Hematopoietic multipotent progenitor cell treated with erythropoietin and hydrocortisone succinate and interleukin-3 and kit ligand, for 6 days (in vitro differentiated cells): ENCODE measurements at regions not wholly inside any gene's neighbourhood (a gene's known extent, or its start where the extent isn't known, plus 50 kb on each side); places are given as distances from the start of the nearest gene placed in this dataset.
"Not testable (repeated sequence)": the region's sequence is repeated elsewhere in the genome, so short reads cannot be mapped to it uniquely, and the experiment has no call there.

ENCODE experiments used
- DNase-seq: peaks from one replicate; pipeline ENCODE4 v3.0.0-alpha.2; 2015

DNA sequence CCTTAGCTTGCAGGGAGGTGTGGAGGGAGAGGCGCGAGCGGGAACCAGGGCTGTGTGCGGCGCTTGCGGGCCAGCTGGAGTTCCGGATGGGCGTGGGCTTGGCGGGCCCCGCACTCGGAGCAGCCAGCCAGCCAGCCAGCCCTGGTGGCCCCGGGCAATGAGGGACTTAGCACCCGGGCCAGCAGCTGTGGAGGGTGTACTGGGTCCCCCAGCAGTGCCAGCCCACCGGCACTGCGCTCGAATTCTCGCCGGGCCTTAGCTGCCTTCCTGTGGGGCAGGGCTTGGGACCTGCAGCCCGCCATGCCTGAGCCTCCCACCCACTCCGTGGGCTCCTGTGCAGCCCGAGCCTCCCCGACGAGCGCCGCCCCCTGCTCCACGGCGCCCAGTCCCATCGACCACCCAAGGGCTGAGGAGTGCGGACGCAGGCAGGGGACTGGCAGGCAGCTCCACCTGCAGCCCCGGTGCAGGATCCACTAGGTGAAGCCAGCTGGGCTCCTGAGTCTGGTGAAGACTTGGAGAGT is 462.2 kb downstream of the ACTL7B start:
- DNase-seq, result not testable (repeated sequence)

DNA sequence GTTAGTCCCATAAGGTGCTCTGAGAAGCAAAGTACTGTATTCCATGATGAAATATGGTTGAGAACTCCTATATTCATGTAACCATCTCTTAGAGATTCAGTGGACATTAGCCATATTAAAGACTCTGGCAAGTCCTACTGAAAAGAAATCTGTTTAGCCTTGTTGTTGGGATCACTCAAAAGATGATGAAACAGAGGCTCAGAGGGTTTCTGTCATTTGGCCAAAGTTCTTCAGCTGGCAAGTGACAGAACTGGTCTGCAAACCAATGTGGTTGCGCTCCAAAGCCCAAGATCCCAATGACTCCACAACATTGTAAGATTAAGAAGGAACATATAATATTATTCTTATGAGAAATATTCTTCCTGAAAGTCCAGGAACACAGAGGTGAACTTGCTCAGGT is 462.9 kb downstream of the ACTL7B start:
- DNase-seq, result no peak

DNA sequence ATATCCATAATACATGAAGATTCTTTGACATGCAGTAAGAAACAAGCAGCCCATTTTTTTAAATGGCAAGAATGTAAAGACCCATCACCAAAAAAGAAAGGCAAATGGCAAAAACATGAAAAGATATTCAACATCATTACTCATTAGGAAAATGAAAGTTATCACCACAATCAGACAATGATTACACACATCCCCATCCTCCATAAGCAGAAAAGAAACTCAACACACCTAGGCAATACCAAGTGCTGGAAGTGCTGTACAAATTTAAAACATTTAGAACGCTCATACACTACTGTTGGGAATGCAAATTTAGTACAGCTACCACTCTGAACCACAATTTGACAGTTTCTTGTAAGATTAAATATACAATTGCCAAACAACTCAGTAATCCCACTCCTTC is 466.7 kb downstream of the ACTL7B start:
- DNase-seq, result no peak

DNA sequence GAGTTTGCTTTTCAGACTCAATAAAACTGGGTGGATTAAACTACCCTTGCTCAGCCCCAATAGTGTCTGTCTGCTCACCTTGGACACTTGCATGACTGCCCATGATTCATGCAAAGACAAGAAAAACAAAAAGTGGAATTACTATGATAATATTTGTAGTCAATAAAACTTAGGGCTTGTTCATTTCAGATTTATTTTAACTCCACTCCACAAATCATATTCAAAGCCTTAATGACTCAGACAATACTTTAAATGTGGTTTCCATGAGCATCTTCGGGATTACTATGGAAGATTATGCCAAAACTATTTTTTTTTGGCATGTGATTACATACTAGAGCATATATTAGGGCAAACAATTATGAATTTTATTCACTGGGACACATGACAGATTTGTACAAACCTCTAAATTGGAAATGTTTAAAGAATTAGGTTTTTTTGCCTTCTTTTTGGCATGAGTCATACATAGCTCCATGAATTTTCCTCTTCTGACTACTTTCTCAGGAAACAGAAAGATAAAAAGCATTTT is 468.9 kb downstream of the ACTL7B start:
- DNase-seq, result no peak

DNA sequence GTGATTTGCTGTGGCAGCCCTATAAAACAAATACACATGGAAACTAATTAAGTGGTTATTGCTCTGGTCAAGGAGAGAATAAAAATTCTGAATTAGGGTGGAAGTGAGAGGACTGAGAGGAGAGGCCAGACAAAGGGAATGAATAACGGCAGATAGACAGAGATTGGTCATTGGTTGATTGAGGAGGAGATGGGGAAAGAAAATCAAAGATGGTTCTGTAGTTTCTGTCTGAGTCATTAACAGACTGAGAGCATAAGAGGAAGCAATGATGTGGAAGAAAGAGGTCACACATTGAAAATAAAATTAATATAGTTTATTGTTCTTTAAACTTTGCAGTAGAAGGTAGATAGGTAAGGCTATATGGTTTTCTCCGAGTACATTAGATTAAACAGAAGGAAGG is 469.8 kb downstream of the ACTL7B start:
- DNase-seq, result no peak

DNA sequence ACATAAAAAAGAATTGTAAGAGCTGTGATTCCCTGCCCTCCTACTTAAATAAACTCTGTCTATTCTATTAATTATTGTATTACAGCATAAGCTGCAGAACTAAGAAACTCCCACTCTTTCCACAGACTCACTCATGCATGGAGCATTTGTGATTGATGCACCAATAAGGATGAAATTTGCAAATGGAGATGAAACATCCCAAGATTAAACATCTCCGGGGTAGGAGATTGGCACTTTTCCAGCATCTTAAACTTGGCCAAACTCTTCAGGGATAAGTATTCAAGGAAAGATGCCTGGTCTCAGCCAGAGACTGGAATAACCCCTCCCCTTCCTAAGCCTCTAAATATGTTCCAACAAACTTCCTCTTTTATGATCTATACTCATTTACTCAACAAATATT is 472.0 kb downstream of the ACTL7B start:
- no peak for DNase-seq

DNA sequence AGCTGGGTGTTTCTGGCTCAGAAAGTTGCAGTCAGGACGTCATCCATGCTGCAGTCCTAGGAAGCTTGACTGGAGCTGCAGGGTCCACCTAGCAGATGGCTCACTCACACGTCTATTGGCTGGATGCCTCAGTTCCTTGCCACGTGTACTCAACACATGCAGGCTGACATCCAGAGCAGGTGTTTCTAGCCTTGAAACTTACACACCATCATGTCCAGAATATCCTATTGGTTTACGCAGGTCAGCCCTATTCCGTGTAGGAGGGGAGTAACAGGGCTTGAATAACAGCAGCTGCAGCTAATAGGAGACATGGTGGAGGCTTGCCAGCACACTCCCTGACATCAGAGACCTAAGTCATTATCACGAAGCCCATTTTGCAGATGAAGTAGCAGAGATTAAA is 473.5 kb downstream of the ACTL7B start:
- no peak for DNase-seq

DNA sequence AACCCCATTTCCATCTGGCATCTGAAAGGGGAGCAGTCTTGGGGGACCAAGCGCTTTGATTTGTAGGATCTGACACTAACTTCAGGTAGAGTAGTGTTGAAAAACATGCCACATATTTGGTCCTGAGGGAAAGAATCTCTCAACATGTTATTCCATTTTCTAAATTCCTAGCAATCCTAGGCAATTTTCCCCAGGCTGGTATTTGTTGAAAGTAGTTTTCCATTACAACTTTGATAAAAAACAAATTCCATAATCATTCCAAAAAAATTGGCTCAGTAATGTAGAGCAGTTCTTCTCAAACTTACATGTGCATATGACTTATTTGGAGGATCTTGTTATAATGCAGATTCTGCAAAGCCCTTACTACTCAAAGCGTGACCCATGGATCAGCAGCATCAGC is 477.9 kb downstream of the ACTL7B start:
- no peak for DNase-seq

DNA sequence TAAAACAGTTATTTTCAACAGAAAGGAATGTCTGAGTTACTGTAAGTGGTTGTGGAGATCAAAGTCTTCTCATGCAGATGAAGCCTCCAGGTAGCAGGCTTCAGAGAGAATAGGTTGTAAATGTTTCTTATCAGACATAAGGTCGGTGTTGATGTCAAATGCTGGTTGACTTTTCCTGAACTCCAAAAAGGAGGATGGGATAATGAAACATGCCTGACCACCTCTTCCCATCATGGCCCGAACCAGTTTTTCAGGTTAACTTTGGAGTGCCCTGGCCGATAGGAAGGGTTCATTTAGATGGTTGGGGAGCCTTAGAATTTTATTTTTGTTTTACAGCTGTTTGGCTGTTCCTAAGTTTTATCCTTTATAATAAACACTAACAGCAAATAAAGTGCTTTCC is 478.4 kb downstream of the ACTL7B start:
- DNase-seq, result no peak

DNA sequence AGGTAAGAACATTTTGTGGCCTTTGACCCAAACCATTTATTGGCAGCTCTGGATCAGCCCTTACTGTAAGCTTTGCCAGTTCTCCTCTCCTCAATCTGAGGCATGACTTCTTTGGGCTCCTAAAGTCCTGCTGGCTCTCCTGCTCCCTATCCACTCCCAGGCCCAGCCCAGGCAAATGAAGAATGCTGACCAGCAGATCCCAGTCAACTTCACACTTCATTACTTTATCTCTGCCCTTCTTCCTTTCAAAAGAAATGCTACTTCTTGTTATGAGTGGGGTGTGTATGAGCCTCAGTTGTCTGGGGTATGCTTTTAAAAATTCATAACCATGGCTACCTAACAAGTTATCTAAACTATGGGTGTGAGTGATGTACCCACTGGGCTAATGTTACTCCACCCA is 479.6 kb downstream of the ACTL7B start:
- DNase-seq, result no peak

DNA sequence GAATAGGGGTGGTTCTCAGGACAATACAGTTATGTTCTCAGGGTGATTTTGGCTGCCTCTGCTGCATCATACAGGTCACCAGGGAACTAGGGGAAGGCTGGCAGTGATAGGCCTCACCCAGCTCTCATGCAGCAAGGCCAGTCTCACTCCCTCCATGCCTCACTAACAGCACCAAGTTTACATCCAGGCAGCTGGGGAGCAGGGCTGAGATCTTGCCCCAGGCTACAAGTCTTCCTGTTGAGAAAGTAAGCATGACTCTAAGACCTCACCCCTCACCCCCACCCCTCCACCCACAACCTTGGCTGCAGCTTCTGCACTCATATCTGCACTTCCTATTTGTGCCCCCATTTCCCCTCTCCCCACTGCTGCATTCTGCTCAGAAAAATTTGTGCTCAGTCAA is 481.2 kb downstream of the ACTL7B start:
- no peak for DNase-seq

DNA sequence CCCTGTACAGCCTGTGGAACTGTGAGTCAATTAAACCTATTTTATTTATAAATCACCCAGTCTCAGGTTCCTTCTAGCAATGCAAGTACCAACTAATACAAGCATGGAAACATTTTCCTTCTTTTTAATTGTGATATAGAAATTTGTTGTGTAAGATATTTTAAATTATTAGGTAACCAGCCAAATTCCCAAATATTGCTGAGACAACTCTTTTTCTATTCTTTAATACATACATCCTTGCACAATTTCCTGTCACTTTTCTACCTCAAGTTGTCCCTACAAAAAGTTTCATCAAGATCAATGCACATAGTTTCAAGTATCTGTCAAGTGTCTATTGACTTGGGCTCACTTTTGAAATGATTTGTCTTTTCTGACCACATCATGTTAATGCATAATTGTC is 488.6 kb downstream of the ACTL7B start:
- DNase-seq, result no peak

DNA sequence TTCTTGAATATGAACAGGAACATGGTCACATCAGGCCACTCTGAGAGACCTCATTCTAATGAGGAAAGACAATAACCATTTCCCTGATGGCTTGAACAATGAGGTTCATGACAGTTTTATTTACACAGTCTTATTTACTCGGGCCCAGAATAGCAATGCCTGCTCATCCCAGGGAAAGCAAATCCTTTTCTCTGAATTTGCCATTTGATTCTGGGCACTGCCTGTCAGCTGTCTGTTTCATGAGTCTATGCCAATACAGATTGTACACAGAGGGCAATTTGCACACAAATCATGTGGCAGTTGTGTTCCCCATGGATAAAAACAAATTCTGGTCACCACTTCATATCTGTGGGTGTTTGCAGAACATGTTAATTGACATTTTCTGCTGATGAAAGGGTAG is 492.5 kb downstream of the ACTL7B start:
- no peak for DNase-seq

DNA sequence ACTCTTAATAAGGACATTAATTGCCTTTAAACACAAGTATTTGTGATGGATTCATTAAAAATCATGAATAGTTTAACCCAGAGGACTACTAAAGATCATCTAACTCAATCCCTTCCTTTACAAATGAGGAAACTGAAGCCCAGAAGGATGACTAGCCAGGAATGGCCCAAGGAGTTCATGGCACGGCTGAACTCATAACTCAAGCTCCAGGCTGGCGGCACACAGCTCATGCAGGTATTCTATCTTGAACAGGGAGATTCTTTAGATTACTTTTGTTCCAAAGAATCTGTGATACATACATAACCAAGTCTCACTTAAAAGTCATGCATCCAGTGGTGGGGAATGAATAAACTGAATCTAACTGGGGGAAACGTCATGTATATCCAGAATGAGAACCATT is 495.5 kb downstream of the ACTL7B start:
- DNase-seq, result no peak

DNA sequence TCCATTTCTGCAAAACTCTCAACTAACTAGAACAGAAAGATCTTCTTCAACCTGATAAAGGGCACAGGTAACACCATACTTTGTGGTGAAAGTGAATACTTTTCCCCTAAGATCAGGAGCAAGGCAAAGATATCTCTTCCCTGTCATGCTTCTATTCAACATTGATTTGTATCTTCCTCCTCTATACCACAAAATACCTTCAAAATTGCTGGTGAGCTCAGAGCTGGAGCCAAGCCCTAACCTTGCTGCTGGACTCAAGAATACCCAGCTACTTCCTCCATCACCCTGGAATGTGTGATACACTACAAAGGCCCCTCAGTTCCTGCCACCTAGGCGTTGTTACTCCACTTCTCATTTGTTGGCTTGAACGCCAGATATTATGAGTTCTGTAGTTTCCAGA is 499.0 kb downstream of the ACTL7B start:
- DNase-seq, result no peak

DNA sequence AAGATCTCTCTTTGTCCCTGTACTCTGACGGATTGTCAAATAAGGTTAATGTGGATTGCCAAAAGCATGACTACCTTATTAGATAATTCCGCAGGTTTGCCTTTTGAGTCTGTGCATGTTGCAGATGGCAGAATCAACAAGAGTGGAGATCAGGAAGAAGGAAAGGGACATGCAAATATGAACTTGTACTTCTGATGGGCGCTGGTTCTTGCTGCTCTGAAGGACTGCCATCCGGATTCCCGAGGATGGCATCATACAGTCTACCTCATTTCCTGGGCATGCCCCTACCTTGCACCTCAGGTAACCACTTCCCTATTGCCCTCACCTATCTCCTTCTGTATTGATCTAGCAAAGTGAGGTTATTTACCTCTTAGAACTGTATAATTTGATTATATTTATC is 504.2 kb downstream of the ACTL7B start:
- no peak for DNase-seq

DNA sequence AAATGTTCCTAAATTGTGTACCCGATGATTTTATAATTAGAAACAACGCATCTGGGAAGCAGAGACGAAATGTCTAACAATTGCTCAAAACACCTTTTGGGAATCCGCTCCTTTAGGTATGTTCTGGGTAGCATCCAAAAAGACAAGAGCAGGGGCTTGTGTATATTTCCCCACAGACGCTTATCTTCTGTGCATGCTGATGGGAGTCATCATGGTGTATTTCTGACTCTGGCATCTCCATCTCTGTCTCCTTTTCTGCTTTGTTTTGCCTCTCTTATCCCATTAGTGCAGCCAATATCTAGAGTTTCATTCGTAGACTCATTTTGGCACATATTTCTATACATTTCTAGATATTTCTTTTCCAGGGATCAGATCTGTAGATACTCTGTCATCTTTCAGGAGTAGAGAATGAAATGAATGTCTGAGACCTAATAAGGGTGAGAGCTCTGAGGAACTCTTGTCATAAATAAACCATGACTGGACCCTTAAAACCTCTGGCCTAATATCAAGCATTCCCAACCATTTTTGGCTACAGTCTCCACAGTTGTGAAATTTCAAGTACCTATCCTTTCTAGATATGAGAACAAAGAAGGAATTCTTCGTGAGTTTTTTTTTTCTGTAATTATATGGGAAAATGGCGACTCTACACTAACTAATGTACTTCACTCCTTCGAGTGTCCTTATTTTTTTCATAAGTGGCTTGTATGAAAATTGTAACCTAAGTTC is 508.2 kb downstream of the ACTL7B start:
- DNase-seq, result no peak

DNA sequence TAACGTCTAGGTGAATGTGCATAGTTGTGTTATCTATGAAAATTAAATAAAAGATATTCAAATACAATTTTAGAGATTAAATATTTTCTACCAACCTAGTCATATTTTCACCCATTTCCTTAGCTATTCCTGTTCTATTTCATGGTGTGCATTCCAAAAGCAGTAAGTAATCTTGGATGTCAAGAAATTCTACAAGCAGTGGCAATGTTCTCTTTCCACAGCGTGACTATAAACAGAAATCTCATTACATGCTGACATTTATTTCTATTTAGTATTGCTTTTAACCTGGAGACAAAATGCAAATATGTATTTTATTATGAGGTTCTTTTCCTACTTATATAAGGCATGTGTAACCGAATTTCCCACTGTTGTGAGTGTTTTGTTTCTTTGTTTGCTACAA is 510.0 kb downstream of the ACTL7B start:
- DNase-seq, result no peak

DNA sequence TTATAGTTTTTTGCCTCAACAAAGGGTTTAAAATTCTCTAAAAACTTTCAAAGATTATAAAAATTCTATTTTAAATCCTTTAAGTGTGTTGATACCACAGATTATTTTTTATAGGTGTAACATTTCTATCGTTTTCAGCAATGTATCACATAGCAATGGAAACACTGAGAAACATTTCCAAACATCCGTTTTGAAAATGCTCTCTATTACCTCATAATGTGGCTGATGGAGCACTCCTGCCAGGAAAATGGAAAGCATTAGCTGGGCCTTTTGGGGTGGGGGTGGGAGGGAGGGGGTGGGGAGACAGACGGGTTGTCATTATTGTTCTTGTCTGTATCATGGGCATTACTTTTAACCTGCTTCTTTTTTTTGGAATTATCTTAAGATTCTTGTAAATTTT is 516.5 kb downstream of the ACTL7B start:
- DNase-seq, result no peak

DNA sequence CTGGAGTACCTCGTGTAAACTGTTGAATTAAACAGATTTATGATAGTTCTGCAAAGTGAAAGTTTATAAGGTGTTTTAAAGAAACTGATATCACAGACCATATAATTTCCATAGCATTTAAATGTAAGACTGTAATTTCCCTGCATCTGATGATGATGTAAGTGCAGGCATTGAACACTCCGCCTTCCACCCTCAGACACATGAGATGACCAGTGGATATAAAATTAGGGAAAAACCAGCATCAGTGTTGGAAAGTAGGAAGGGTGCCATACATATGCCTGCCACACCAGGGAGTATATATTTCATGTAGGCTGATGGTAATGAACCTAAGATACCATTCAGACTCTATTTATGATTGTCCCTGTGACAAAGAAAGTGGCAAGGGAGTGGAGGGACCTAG is 519.2 kb downstream of the ACTL7B start:
- no peak for DNase-seq

DNA sequence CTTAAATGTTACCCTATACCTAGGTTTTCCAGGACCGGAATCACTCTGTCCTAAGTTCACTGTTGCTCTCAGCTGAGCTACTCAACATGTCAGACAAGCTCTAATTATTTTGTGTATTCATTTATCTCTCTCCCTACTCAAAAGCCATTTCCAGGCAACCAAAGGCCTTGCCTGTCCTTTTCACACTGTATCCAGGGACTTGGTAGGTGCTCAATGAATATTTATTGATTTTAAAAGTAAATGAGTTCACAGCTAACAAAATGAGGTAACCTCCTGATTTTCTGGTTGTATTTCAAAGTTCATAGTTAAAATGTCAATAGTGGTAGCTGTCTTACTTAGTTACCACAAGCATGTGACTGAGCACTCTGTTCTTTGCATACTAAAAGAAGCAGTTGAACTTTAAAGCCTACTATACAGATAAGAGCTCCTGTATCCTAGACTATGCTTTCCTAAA is 522.2 kb downstream of the ACTL7B start:
- no peak for DNase-seq

DNA sequence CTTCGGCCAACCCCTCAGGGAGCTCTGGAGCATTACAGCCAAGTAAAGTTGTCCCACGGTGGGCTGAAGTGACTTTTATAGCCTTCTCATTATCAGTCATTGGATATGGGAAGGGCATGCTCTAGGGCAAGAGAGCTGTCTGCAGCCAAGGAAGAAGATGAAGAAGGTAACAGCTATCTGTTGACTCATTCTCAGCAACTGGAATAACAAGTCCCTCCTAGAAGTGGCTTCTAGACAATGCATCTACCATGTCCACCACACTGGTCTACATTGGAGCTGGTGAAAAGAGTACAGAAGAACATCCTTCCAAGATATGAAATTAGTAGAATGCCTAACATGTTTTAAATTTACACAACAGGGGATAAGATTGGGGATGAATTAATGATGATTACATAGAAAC is 524.2 kb downstream of the ACTL7B start:
- no peak for DNase-seq

DNA sequence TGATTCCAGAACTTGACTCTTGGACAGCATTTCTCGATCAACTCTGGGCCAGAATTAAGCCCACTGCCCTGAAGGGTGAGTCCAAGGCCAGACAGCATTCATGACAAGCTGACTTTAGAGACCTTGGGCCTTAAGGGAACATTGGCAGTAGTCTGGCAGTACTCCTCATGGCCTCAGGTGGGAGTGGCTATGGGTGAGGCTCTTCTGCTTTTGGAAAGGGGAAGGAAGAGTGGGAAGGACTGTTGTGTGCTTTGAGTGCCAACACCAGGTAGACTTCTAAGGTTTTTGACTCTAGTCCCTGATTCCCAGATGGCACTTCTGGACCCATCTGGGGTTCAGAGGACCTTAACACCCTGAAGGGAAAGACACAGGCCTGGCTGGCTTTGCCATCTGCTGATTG is 530.4 kb downstream of the ACTL7B start:
- DNase-seq, result peak; percentile 3

DNA sequence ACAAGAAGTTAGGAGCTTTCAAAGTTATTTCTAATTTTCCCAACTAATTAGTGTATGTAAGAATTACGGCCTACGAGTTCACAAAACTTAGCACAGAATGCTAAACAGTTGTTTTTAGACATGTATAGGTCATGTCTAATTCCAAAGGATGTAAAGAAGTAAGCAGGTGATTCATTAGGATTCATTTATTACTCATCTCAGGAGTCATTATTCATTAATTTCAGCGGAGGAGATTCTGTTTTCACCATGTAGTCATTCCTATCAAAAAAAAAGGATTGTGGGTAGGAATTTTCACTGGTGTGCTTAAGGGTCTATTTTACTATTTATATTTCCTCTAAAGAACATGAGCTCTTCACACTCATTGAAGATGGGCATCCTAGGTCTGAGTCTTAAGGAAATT is 532.2 kb downstream of the ACTL7B start:
- no peak for DNase-seq
